ENCODE measurements at regions not wholly inside any gene's neighbourhood (a gene's known extent, or its start where the extent isn't known, plus 50 kb on each side); places are given as distances from the start of the nearest gene placed in this dataset.

DNA sequence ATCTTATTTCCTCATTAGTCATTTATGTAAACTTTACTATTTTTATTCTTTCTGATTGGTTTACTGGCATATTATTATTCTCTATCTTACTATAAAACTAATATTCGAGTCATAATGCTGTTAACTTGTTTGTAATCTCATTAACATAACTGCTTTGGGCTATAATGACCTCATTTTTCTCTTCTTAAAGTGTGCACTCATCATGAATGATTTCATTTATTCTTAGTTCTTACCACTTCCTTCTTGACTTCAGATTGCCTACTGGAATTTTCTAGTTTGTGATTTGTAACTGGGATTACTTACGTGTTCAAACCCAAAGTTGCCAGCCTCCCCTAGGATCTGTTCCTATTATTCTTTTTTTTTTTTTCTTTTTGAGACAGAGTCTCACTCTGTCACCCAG is 91.8 kb upstream of the TNFAIP3 start:
- no peak for DNase-seq (ENCODE audit: low read depth in 1 of 2, low spot score in 1 of 2)
- TF ChIP-seq, protein P1, sequence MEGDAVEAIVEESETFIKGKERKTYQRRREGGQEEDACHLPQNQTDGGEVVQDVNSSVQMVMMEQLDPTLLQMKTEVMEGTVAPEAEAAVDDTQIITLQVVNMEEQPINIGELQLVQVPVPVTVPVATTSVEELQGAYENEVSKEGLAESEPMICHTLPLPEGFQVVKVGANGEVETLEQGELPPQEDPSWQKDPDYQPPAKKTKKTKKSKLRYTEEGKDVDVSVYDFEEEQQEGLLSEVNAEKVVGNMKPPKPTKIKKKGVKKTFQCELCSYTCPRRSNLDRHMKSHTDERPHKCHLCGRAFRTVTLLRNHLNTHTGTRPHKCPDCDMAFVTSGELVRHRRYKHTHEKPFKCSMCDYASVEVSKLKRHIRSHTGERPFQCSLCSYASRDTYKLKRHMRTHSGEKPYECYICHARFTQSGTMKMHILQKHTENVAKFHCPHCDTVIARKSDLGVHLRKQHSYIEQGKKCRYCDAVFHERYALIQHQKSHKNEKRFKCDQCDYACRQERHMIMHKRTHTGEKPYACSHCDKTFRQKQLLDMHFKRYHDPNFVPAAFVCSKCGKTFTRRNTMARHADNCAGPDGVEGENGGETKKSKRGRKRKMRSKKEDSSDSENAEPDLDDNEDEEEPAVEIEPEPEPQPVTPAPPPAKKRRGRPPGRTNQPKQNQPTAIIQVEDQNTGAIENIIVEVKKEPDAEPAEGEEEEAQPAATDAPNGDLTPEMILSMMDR (IDR thresholded peaks at IDR 0.05; ENCODE audit: low read depth, low read length) = no peak
- Histone ChIP-seq H3K27ac (no peak overlapping the region), H3K4me3 (no peak overlapping the region), H3K36me3 (no peaks in the 10 kb centered on the region), H3K4me1 (ENCODE audit: low read depth) (peaks cover 8% of the 10 kb centered on the region), H3K9me3 (ENCODE audit: low read depth) (no peaks in the 10 kb centered on the region), H3K27me3 (no peaks in the 10 kb centered on the region)

DNA sequence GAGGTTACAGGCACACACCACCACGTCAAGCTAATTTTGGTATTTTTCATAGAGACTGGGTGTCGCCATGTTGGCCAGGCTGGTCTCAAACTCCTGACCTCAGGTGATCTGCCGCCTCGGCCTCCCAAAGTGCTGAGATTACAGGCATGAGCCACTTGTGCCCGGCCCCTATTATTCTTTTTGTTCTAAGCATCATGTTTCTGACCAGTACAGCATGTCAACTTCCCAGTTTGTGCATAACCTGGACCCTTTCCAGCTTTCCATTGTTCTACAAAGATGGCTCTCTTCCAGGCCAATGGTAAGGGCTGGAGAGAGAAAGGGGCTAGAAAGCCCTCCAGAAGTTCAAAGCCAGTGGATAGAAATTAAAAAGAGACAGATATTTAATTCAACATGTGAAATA is 91.3 kb upstream of the TNFAIP3 start:
- Histone ChIP-seq H3K36me3 (no peaks in the 10 kb centered on the region), H3K4me1 (ENCODE audit: low read depth) (peaks cover 12% of the 10 kb centered on the region), H3K27me3 (no peaks in the 10 kb centered on the region), H3K4me3 (no peak overlapping the region), H3K27ac (no peak overlapping the region), H3K9me3 (ENCODE audit: low read depth) (no peaks in the 10 kb centered on the region)
- peak in 1 of 2 donors; percentile 81 for DNase-seq (ENCODE audit: low read depth in 1 of 2, low spot score in 1 of 2)
- TF ChIP-seq, protein P1 (IDR thresholded peaks at IDR 0.05; ENCODE audit: low read depth, low read length) = no peak

DNA sequence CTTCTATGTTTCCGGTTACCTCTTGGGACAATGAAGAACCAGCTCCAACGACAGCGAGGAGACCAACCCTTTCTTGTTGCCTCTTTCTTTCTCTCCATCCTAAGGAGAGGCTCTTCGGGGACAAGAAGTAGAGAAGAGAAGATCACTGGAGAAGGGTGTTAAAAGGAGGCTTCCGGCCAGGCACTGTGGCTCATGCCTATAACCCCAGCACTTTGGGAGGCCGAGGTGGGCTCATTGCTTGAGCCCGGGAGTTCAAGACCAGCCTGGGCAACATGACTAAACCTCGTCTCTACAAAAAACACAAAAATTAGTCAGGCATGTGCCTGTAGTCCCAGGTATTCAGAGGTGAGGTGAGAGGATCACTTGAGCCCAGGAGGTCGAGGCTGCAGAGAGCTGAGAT is 90.8 kb upstream of the TNFAIP3 start:
- no peak for DNase-seq (ENCODE audit: low read depth in 1 of 2, low spot score in 1 of 2)
- Histone ChIP-seq H3K27me3 (no peaks in the 10 kb centered on the region), H3K4me3 (no peak overlapping the region), H3K4me1 (ENCODE audit: low read depth) (peaks cover 17% of the 10 kb centered on the region), H3K36me3 (no peaks in the 10 kb centered on the region), H3K9me3 (ENCODE audit: low read depth) (no peaks in the 10 kb centered on the region), H3K27ac (no peak overlapping the region)
- TF ChIP-seq, protein P1 (IDR thresholded peaks at IDR 0.05; ENCODE audit: low read depth, low read length) = no peak

DNA sequence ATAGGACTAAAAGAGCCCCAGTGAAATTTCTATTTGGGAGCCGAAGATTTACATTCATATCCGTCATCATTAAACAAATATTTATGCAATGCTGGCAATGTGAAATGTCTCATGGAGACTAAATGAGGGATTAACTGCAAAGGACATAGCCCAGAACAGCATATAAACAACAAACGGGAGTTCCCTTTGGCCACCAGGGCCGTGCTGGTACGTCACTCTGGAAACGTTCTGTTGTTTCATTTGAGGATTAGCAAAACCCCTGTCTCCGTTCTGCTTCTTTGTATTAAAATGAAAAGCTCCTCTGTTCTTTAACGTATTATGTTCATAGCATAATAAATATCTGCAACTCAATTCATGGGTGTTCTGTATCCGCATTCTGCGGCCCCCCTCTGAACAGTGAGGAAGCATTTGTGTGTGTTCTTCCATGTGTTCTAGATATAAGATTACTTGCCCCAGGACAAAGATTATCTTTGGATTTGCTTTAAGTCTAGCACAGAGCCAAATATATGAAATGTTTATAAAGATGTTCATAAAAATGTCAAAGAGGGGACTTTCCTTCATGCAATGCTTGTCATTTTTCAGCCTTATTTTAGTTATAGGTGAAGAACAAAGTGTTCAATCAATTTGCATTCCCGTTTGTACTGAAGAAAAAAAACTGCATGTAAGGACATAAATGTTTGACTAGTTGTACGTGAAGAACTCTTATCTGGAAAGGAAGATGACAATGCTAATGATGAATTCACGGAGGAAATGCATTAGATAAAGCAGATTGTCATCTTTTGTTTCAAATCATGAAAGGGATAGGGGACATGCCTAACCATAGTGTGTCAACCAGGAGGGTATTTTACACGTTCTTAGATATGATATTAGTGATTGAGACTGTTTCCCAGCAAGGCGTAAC is 90.0 kb upstream of the TNFAIP3 start:
- H3K4me1 ChIP-seq (ENCODE audit: low read depth) = peaks cover 25% of the 10 kb centered on the region
- DNase-seq (ENCODE audit: low read depth in 1 of 2, low spot score in 1 of 2) = peak in 1 of 2 donors; percentile 69
- H3K27ac ChIP-seq = no peak overlapping the region
- no peaks in the 10 kb centered on the region for H3K36me3 ChIP-seq
- H3K27me3 ChIP-seq = no peaks in the 10 kb centered on the region
- H3K4me3 ChIP-seq = no peak overlapping the region
- TF ChIP-seq, protein P1 (IDR thresholded peaks at IDR 0.05; ENCODE audit: low read depth, low read length) = no peak
- H3K9me3 ChIP-seq (ENCODE audit: low read depth) = no peaks in the 10 kb centered on the region

DNA sequence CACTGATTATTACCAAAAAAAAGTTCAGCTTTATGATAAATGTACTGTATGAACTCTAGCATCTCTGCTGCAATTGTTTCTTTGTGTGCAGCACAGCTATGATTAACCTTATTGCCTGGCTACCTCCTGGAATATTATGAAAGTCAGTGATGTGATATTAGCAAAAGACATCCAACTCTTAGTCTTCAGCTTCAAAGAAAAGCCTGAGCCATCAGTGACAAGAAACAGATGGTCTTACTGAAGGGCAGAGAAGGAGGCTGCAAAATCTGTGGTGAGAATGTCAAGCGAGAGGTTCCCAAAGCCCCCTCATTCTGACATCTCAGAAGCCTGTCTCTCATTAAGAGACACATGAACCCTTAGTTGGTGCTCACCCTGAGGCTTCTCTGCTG is 89.4 kb upstream of the TNFAIP3 start:
- H3K9me3 ChIP-seq (ENCODE audit: low read depth) = no peaks in the 10 kb centered on the region
- H3K4me1 ChIP-seq (ENCODE audit: low read depth) = peaks cover 25% of the 10 kb centered on the region
- no peak overlapping the region for H3K4me3 ChIP-seq
- H3K27ac ChIP-seq = no peak overlapping the region
- H3K36me3 ChIP-seq = no peaks in the 10 kb centered on the region
- no peaks in the 10 kb centered on the region for H3K27me3 ChIP-seq
- TF ChIP-seq, protein P1 (IDR thresholded peaks at IDR 0.05; ENCODE audit: low read depth, low read length) = no peak
- DNase-seq (ENCODE audit: low read depth in 1 of 2, low spot score in 1 of 2) = peak in 1 of 2 donors; percentile 50

Data from cardiac muscle cell (in vitro differentiated cells and primary cell).